Endothelial cell of umbilical vein (primary cell): ENCODE measurements at regions not wholly inside any gene's neighbourhood (a gene's known extent, or its start where the extent isn't known, plus 50 kb on each side); places are given as distances from the start of the nearest gene placed in this dataset.

Source experiments
- CTCF ChIP-seq, 2 donors: IDR thresholded peaks; 1 replicate in 1 of 2; 2 replicates in 1 of 2; pipeline ENCODE4 v1.5.1; 2011; ENCODE audit warnings: low read length in 2 of 2, mild to moderate bottlenecking in 2 of 2, moderate library complexity in 2 of 2, control low read depth in 1 of 2, inconsistent platforms in 1 of 2, low read depth in 1 of 2; ENCODE audit not compliant: insufficient read depth in 1 of 2; ENCODE audit errors: extremely low read depth in 1 of 2
- EZH2 ChIP-seq: IDR thresholded peaks from 2 replicates; pipeline ENCODE4 v1.6.1; 2012; ENCODE audit warnings: borderline replicate concordance, low read depth, mild to moderate bottlenecking, moderate library complexity, low read length, inconsistent platforms; ENCODE audit not compliant: severe bottlenecking
- FOS ChIP-seq: IDR thresholded peaks from 2 replicates; pipeline ENCODE4 v1.6.1; 2011; ENCODE audit warnings: mild to moderate bottlenecking, low read length, moderate library complexity, borderline replicate concordance; ENCODE audit not compliant: insufficient read depth
- GATA2 ChIP-seq: IDR thresholded peaks from 2 replicates; pipeline ENCODE4 v1.7.0; 2011; ENCODE audit warnings: low read depth, mild to moderate bottlenecking, moderate library complexity, mixed read lengths, low read length; ENCODE audit not compliant: insufficient read length, insufficient read depth
- MAX ChIP-seq: IDR thresholded peaks from 2 replicates; pipeline ENCODE4 v1.6.1; 2011; ENCODE audit not compliant: insufficient read depth, insufficient read length
- POLR2A ChIP-seq: IDR thresholded peaks from 2 replicates; pipeline ENCODE4 v1.6.1; 2012; ENCODE audit warnings: low read depth, mild to moderate bottlenecking, control low read depth, low read length
- POLR2AphosphoS5 ChIP-seq: IDR thresholded peaks from 2 replicates; pipeline ENCODE4 v1.6.1; 2012; ENCODE audit warnings: low read depth, mild to moderate bottlenecking, control low read depth, low read length, moderate library complexity; ENCODE audit not compliant: insufficient read depth

DNA sequence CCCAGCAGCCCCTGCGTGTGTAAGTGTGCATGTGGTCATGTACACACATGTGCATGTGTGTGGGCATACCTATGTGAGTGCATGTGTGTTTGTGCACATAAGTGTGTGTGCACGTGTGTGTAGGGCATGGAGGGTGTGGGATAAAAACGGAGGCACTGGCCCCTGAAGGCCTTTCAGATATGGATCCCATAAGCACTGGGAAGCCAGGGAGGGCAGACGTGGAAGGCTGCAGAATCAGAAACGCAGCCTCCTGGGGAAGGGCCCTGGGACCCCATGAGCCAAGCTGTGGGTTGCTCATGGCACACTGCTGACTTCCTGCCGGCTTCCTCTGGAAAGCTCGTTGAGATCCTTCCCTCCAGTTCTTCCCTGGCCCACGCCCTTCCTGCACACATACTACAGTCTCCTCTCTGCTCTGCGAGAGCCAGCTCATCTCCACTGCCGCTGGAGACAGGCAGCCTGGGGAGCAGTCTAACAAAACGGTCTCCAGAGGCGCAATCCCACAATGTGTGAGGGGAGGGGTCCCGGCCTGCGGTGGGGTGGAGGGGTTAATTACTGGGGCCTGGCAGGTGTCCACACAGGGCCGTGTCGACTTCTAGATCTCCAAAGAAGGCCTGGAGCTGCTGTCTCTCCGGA is 435.2 kb upstream of the B3GAT1 start:
- TF ChIP-seq CTCF (IDR thresholded peaks at IDR 0.05; ENCODE audit: extremely low read depth in 1 of 2, insufficient read depth in 1 of 2, low read depth in 1 of 2, low read length in 2 of 2) (no peak), POLR2A (no peak), POLR2AphosphoS5 (no peak), FOS (no peak), EZH2 (no peak), GATA2 (no peak), MAX (no peak)
